ENCODE measurements at regions not wholly inside any gene's neighbourhood (a gene's known extent, or its start where the extent isn't known, plus 50 kb on each side); places are given as distances from the start of the nearest gene placed in this dataset.

GRCh38 chr11:44376423-44376822 is 66.5 kb upstream of the ALX4 start:
- Histone ChIP-seq H3K27ac (ENCODE audit: low read depth, low read length) (no peak overlapping the region), H3K27me3 (ENCODE audit: insufficient read depth, low read length) (peaks cover 7% of the 10 kb centered on the region), H3K4me1 (ENCODE audit: insufficient read depth, low read length) (no peaks in the 10 kb centered on the region), H3K9ac (ENCODE audit: low read depth, low read length) (no peak overlapping the region), H3K36me3 (ENCODE audit: insufficient read depth, low read length) (no peaks in the 10 kb centered on the region), H3K9me3 (ENCODE audit: insufficient read depth, low read depth, low read length) (no peaks in the 10 kb centered on the region), H3K4me3 (ENCODE audit: low read length) (no peak overlapping the region)
- WGBS: 90% methylated on average over 4 of the region's 4 CpGs

GRCh38 chr11:44377121-44377520 is 67.2 kb upstream of the ALX4 start:
- Histone ChIP-seq H3K9ac (ENCODE audit: low read depth, low read length) (no peak overlapping the region), H3K4me1 (ENCODE audit: insufficient read depth, low read length) (no peaks in the 10 kb centered on the region), H3K27me3 (ENCODE audit: insufficient read depth, low read length) (peaks cover 7% of the 10 kb centered on the region), H3K36me3 (ENCODE audit: insufficient read depth, low read length) (no peaks in the 10 kb centered on the region), H3K4me3 (ENCODE audit: low read length) (no peak overlapping the region), H3K9me3 (ENCODE audit: insufficient read depth, low read depth, low read length) (no peaks in the 10 kb centered on the region), H3K27ac (ENCODE audit: low read depth, low read length) (no peak overlapping the region)
- WGBS: 91% methylated on average over 2 of the region's 2 CpGs

DNA sequence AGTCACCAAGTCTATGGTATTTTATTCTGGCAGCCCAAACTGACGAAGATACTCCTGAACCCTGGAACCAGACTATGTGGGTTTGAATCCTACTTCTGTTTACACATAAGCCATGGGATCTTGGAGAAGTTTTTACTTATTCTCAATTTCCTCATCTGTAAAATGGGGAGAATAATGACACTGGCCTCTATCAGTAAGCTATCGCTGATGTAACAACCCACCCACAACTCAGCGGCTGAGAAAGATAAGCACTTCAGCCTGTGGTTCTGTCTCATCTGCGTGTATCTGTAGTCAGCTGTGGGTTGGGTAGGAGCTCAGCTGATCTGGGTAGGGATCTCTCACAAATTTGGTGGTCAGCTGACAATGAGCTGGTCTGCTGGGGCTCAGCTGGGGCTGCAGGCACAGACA is 68.0 kb upstream of the ALX4 start:
- H3K9me3 ChIP-seq (ENCODE audit: insufficient read depth, low read depth, low read length): no peaks in the 10 kb centered on the region
- no peak overlapping the region for H3K4me3 ChIP-seq (ENCODE audit: low read length)
- 94% methylated on average over 4 of the region's 4 CpGs for WGBS
- H3K9ac ChIP-seq (ENCODE audit: low read depth, low read length): no peak overlapping the region
- no peaks in the 10 kb centered on the region for H3K36me3 ChIP-seq (ENCODE audit: insufficient read depth, low read length)
- peaks cover 7% of the 10 kb centered on the region for H3K27me3 ChIP-seq (ENCODE audit: insufficient read depth, low read length)
- no peak overlapping the region for H3K27ac ChIP-seq (ENCODE audit: low read depth, low read length)
- no peaks in the 10 kb centered on the region for H3K4me1 ChIP-seq (ENCODE audit: insufficient read depth, low read length)

DNA sequence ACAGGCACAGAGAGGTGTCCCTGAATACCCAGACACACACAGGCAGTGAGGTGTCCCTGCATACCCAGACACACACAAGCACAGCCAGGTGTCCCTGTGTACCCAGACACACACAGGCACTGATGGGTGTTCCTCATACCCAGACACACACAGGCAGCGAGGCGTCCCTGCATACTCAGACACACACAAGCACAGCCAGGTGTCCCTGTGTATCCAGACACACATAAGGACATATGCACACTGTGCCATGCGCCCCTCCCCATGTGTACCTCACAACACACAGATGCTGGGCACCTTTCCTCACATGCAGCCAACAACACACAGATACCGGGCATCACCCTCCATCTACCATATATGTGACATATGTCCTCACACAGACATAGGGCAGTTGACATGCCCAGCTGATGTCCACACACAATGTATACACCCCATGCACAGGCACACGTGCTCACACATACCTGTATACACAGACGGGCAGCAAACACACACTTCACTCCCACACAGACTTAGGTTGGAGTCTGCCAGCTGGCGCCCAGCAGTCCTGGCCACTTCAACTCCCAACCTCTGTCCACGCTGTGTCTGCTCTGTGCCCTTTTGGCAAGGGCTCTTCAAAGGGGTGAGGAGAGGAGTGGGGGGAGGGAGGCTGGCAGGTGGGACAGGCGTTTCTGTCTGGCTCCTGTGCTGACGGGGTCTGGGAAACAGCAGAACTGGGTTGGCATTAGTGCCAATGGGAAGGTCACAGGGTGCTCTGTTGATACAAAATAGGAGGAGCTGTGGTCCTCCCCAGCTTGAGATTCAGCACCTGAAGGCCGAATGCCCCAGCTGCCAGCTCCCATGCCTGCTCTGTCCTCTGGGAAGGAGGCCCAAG is 69.4 kb upstream of the ALX4 start:
- Histone ChIP-seq H3K27ac (ENCODE audit: low read depth, low read length) (no peak overlapping the region), H3K27me3 (ENCODE audit: insufficient read depth, low read length) (peaks cover under 1% of the 10 kb centered on the region; the same call in 1 of the 2 replicates), H3K4me1 (ENCODE audit: insufficient read depth, low read length) (no peaks in the 10 kb centered on the region), H3K9me3 (ENCODE audit: insufficient read depth, low read depth, low read length) (no peaks in the 10 kb centered on the region), H3K4me3 (ENCODE audit: low read length) (no peak overlapping the region), H3K36me3 (ENCODE audit: insufficient read depth, low read length) (no peaks in the 10 kb centered on the region), H3K9ac (ENCODE audit: low read depth, low read length) (no peak overlapping the region)
- 84% methylated on average over 11 of the region's 11 CpGs for WGBS

DNA sequence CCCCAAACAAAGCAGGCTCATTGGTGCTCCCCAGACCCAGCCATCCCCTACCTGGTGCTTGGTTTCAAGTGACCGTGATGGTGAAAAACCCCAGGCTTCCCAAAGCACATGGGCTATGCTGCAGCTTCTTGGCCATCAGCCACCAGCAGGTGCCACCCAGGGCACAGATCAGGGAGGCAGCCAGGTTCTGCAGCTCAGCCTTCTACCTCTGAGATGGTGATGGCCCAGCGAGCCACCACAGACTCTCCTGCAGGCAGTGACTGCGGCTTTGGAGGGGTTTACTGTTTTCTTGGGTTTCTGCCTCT is 70.0 kb upstream of the ALX4 start:
- no peak overlapping the region for H3K4me3 ChIP-seq (ENCODE audit: low read length)
- no peaks in the 10 kb centered on the region; the same call in 1 of the 2 replicates for H3K27me3 ChIP-seq (ENCODE audit: insufficient read depth, low read length)
- 92% methylated on average over 3 of the region's 3 CpGs for WGBS
- H3K36me3 ChIP-seq (ENCODE audit: insufficient read depth, low read length): no peaks in the 10 kb centered on the region
- H3K9ac ChIP-seq (ENCODE audit: low read depth, low read length): no peak overlapping the region
- H3K4me1 ChIP-seq (ENCODE audit: insufficient read depth, low read length): no peaks in the 10 kb centered on the region
- H3K27ac ChIP-seq (ENCODE audit: low read depth, low read length): no peak overlapping the region
- no peaks in the 10 kb centered on the region for H3K9me3 ChIP-seq (ENCODE audit: insufficient read depth, low read depth, low read length)

GRCh38 chr11:44380820-44381219 is 70.9 kb upstream of the ALX4 start:
- Histone ChIP-seq H3K4me1 (ENCODE audit: insufficient read depth, low read length) (no peaks in the 10 kb centered on the region), H3K27me3 (ENCODE audit: insufficient read depth, low read length) (no peaks in the 10 kb centered on the region), H3K9ac (ENCODE audit: low read depth, low read length) (no peak overlapping the region), H3K9me3 (ENCODE audit: insufficient read depth, low read depth, low read length) (no peaks in the 10 kb centered on the region), H3K27ac (ENCODE audit: low read depth, low read length) (no peak overlapping the region), H3K4me3 (ENCODE audit: low read length) (no peak overlapping the region), H3K36me3 (ENCODE audit: insufficient read depth, low read length) (no peaks in the 10 kb centered on the region)
- WGBS: 94% methylated on average over 7 of the region's 7 CpGs

- H3K36me3 ChIP-seq (ENCODE audit: insufficient read depth, low read length): no peaks in the 10 kb centered on the region
- no peaks in the 10 kb centered on the region for H3K9me3 ChIP-seq (ENCODE audit: insufficient read depth, low read depth, low read length)
- H3K27me3 ChIP-seq (ENCODE audit: insufficient read depth, low read length): no peaks in the 10 kb centered on the region
- no peaks in the 10 kb centered on the region for H3K4me1 ChIP-seq (ENCODE audit: insufficient read depth, low read length)
- H3K27ac ChIP-seq (ENCODE audit: low read depth, low read length): no peak overlapping the region
- 93% methylated on average over 6 of the region's 6 CpGs for WGBS
- H3K4me3 ChIP-seq (ENCODE audit: low read length): no peak overlapping the region
- no peak overlapping the region for H3K9ac ChIP-seq (ENCODE audit: low read depth, low read length)
These were observed 71.3 kb upstream of the ALX4 start for GRCh38 chr11:44381261-44381660.

- WGBS: 88% methylated on average over 6 of the region's 6 CpGs
These were observed 72.2 kb upstream of the ALX4 start for GRCh38 chr11:44382118-44382517.

GRCh38 chr11:44382656-44383240 is 72.8 kb upstream of the ALX4 start:
- no peak overlapping the region for H3K27ac ChIP-seq (ENCODE audit: low read depth, low read length)

More at GRCh38 chr11:44382118-44382517, 72.2 kb upstream of the ALX4 start:
- no peaks in the 10 kb centered on the region for H3K4me1 ChIP-seq (ENCODE audit: insufficient read depth, low read length)
- H3K27me3 ChIP-seq (ENCODE audit: insufficient read depth, low read length): no peaks in the 10 kb centered on the region
- H3K36me3 ChIP-seq (ENCODE audit: insufficient read depth, low read length): no peaks in the 10 kb centered on the region
- H3K9me3 ChIP-seq (ENCODE audit: insufficient read depth, low read depth, low read length): no peaks in the 10 kb centered on the region
- no peak overlapping the region for H3K9ac ChIP-seq (ENCODE audit: low read depth, low read length)
- no peak overlapping the region for H3K27ac ChIP-seq (ENCODE audit: low read depth, low read length)
- no peak overlapping the region for H3K4me3 ChIP-seq (ENCODE audit: low read length)

DNA sequence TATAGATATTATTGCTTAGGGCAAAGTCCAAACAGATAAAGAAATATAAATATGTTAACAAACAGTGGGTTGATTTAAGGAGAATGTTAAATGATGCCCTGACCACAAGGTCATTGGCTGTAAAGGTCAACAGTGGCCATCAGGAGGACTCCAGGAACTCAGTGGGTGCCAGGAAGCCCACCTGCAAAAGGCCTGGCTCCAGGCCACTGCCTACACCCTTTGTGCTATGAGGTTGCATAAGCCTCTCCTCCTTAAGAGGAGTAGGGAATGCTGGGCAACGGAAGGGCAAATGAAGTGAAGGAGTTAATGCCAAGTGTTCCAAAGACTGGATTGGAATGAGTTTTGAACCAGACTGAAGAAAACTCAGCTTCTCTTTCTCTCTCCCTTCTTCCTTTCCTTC is 73.3 kb upstream of the ALX4 start:
- 0 out of 2 replicates have a peak, but pooled peaks cover 6% of the 10 kb centered on the region for H3K4me1 ChIP-seq (ENCODE audit: insufficient read depth, low read length)
- H3K27ac ChIP-seq (ENCODE audit: low read depth, low read length): no peak overlapping the region
- no peaks in the 10 kb centered on the region for H3K27me3 ChIP-seq (ENCODE audit: insufficient read depth, low read length)
- no peaks in the 10 kb centered on the region for H3K9me3 ChIP-seq (ENCODE audit: insufficient read depth, low read depth, low read length)
- no peak overlapping the region for H3K9ac ChIP-seq (ENCODE audit: low read depth, low read length)
- no peaks in the 10 kb centered on the region for H3K36me3 ChIP-seq (ENCODE audit: insufficient read depth, low read length)
- no peak overlapping the region for H3K4me3 ChIP-seq (ENCODE audit: low read length)
- WGBS: no CpG with 5 or more reads among the region's 1 CpG

More at GRCh38 chr11:44382656-44383240, 72.8 kb upstream of the ALX4 start:
- no peak overlapping the region for H3K9ac ChIP-seq (ENCODE audit: low read depth, low read length)
- no peaks in the 10 kb centered on the region for H3K36me3 ChIP-seq (ENCODE audit: insufficient read depth, low read length)
- WGBS: 86% methylated on average over 6 of the region's 6 CpGs
- no peaks in the 10 kb centered on the region for H3K27me3 ChIP-seq (ENCODE audit: insufficient read depth, low read length)
- 0 out of 2 replicates have a peak, but pooled peaks cover 1% of the 10 kb centered on the region for H3K4me1 ChIP-seq (ENCODE audit: insufficient read depth, low read length)
- no peak overlapping the region for H3K4me3 ChIP-seq (ENCODE audit: low read length)
- H3K9me3 ChIP-seq (ENCODE audit: insufficient read depth, low read depth, low read length): no peaks in the 10 kb centered on the region

- H3K36me3 ChIP-seq (ENCODE audit: insufficient read depth, low read length): no peaks in the 10 kb centered on the region
- H3K27me3 ChIP-seq (ENCODE audit: insufficient read depth, low read length): no peaks in the 10 kb centered on the region
- peaks cover 8% of the 10 kb centered on the region; the same call in 1 of the 2 replicates for H3K9me3 ChIP-seq (ENCODE audit: insufficient read depth, low read depth, low read length)
- H3K4me1 ChIP-seq (ENCODE audit: insufficient read depth, low read length): peaks cover 20% of the 10 kb centered on the region
- no peak overlapping the region for H3K9ac ChIP-seq (ENCODE audit: low read depth, low read length)
- H3K4me3 ChIP-seq (ENCODE audit: low read length): no peak overlapping the region
- WGBS: 86% methylated on average over 4 of the region's 4 CpGs
- no peak overlapping the region for H3K27ac ChIP-seq (ENCODE audit: low read depth, low read length)
These were observed 77.5 kb upstream of the ALX4 start for GRCh38 chr11:44387415-44387814.
